ENCODE measurements at regions not wholly inside any gene's neighbourhood (a gene's known extent, or its start where the extent isn't known, plus 50 kb on each side); places are given as distances from the start of the nearest gene placed in this dataset.
A peak's percentile ranks its signal among the peaks of the same experiment; 100 is the strongest.

DNA sequence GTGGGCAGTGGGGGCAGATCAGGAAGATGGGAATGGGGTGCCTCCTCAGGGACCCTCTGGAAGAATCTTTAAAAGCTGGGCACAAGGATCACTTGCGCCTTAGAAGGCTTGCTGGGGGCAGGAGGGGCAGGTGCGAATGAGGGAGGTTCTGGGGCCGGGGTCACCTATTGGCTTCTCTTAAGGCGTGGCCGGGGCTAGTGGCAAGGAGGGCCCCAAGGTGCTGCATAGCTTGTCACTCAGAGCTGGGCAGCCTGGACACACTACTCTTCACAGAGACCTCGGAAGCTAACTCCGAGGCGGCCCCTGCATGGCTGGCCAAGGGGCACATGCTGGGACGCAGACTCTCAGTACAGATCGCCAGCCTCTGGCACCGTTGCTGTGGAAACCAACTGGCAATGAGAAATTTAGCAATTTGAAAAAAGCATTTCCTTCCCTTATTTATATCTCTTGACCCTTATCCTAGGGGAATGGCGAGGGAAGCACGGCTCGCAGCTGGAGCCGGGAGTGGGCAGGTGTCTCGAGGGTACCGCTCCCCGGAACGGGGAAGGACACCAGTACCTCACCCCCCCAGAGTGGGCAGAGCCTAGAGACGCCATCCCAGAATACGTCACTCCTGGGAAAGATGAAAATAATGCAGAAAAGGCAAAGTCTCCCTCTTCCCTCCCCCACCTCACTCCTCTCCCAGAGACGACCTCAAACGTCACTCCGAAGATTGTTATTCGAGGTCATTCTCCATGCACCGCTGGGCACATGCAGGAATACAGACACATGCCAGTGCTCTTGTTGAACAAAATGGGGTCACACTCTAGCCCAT is 188.1 kb downstream of the CTTN start:
- TF ChIP-seq, protein P1, sequence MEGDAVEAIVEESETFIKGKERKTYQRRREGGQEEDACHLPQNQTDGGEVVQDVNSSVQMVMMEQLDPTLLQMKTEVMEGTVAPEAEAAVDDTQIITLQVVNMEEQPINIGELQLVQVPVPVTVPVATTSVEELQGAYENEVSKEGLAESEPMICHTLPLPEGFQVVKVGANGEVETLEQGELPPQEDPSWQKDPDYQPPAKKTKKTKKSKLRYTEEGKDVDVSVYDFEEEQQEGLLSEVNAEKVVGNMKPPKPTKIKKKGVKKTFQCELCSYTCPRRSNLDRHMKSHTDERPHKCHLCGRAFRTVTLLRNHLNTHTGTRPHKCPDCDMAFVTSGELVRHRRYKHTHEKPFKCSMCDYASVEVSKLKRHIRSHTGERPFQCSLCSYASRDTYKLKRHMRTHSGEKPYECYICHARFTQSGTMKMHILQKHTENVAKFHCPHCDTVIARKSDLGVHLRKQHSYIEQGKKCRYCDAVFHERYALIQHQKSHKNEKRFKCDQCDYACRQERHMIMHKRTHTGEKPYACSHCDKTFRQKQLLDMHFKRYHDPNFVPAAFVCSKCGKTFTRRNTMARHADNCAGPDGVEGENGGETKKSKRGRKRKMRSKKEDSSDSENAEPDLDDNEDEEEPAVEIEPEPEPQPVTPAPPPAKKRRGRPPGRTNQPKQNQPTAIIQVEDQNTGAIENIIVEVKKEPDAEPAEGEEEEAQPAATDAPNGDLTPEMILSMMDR (IDR thresholded peaks at IDR 0.05): no peak
- no peak overlapping the region for H3K4me3 Mint-ChIP-seq (ENCODE audit: unreplicated experiment)
- peak; percentile 81 for DNase-seq (ENCODE audit: low spot score)
- H3K36me3 Mint-ChIP-seq (ENCODE audit: low read depth): no peaks in the 10 kb centered on the region
- no peaks in the 10 kb centered on the region for H3K4me1 Mint-ChIP-seq (ENCODE audit: low read depth)
- H3K27me3 Mint-ChIP-seq (ENCODE audit: low read depth): peaks cover 11% of the 10 kb centered on the region
- no peak overlapping the region for H3K27ac Mint-ChIP-seq (ENCODE audit: unreplicated experiment)
- H3K9me3 Mint-ChIP-seq (ENCODE audit: low read depth): peaks cover 7% of the 10 kb centered on the region

DNA sequence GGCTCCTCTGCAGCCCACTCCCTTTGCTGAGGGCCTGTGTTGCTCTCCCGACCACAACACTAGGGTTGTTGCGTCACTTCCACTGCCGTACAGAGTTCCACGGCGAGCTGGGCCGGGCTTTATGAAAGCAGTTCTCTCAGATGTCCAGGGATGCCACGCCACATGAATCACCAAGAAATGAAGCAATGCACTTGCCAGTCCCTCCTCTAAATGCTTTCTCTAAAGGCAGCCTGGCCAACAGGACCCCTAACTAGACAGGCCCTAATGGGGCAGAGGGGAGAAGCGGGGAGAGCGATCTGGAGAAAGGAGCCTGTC is 188.7 kb downstream of the CTTN start:
- Mint-ChIP-seq H3K4me1 (ENCODE audit: low read depth) (no peaks in the 10 kb centered on the region), H3K27me3 (ENCODE audit: low read depth) (peaks cover 10% of the 10 kb centered on the region), H3K27ac (ENCODE audit: unreplicated experiment) (no peak overlapping the region), H3K9me3 (ENCODE audit: low read depth) (peaks cover 7% of the 10 kb centered on the region), H3K4me3 (ENCODE audit: unreplicated experiment) (no peak overlapping the region), H3K36me3 (ENCODE audit: low read depth) (no peaks in the 10 kb centered on the region)
- DNase-seq (ENCODE audit: low spot score): peak; percentile 36
- TF ChIP-seq, protein P1 (IDR thresholded peaks at IDR 0.05): no peak

DNA sequence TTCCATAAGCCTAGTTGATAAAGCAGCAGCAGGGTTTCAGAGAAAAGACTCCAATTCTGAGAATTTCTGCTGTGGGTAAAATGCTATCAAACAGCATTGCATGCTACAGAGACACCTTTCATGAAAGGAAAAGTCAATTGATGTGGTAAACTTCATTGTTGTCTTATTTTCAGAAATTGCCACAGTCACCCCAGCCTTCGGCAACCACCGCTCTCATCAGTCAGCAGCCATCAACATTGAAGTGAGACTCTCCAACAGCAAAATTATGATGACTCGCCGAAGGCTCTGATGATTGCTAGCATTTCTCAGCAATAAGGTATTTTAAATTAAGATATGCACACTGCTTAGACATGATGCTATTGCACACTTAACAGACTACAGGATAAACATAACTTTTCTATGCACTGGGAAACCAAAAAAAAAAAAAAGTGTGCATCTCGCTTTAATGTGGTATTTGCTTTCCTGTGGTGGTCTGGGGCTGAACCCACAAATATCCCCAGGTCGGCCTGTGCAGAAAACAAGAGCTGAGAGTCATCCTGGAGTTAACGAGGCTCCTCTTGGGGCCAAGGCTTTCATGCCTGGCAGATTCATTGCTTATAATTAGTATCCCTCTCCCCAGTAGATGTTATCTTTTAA is 192.1 kb downstream of the CTTN start:
- Mint-ChIP-seq H3K4me1 (ENCODE audit: low read depth) (no peaks in the 10 kb centered on the region), H3K9me3 (ENCODE audit: low read depth) (peaks cover 7% of the 10 kb centered on the region), H3K4me3 (ENCODE audit: unreplicated experiment) (no peak overlapping the region), H3K36me3 (ENCODE audit: low read depth) (no peaks in the 10 kb centered on the region), H3K27me3 (ENCODE audit: low read depth) (peaks cover 6% of the 10 kb centered on the region), H3K27ac (ENCODE audit: unreplicated experiment) (no peak overlapping the region)
- TF ChIP-seq, protein P1 (IDR thresholded peaks at IDR 0.05): no peak
- no peak for DNase-seq (ENCODE audit: low spot score)

DNA sequence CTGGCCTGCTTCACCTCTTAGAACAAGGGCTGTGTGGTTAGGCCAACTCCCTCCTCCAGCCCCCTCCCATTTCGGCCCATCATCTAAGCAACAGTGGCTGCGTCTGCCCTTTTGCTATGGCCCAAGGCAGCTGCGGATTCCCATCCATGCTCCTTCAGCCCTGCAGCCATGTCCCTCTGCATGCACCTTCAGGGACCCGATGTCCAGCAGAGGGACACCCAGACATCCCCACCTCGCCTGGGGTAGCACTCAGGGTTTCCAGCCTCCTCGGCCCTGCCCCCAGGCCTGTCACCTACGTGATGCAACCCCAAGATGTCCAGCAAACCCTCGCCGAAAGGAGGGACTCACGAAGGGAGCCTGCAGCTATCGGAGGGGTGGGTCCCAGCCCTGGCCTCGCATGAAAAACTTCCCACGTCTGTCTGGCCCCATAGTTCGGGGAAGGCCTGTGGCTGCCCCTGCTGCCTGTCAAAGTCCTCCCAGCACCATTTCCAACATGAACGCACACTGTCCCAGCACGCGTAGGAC is 194.4 kb downstream of the CTTN start:
- H3K36me3 Mint-ChIP-seq (ENCODE audit: low read depth): no peaks in the 10 kb centered on the region
- H3K9me3 Mint-ChIP-seq (ENCODE audit: low read depth): peaks cover 7% of the 10 kb centered on the region
- no peaks in the 10 kb centered on the region for H3K4me1 Mint-ChIP-seq (ENCODE audit: low read depth)
- H3K4me3 Mint-ChIP-seq (ENCODE audit: unreplicated experiment): no peak overlapping the region
- DNase-seq (ENCODE audit: low spot score): no peak
- peaks cover 8% of the 10 kb centered on the region for H3K27me3 Mint-ChIP-seq (ENCODE audit: low read depth)
- no peak overlapping the region for H3K27ac Mint-ChIP-seq (ENCODE audit: unreplicated experiment)
- TF ChIP-seq, protein P1 (IDR thresholded peaks at IDR 0.05): no peak

DNA sequence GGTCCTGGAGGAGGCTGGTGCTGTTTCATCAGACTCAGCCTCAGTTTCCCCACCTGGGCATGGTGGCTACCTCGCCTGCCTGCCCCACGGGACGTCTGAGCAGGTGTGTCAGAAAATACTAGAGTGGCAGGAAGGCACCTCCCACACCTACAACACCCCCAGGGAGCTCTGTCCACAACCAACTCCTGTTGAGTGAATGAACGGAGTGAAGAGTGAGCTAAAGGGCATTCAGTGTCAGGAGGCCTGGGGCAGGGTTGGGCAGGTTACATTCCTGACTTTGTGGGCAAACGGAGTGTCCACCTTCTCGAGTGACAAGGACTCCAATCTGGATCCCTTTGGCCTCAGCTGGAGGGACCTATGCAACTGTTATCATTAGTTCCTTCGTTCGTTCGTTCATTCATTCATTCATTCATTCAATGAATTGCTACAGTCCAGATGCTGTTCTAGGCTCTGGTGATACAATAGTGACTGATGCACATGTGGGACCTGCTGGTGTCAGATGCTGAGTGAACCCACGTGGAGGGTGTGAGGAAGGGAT is 195.2 kb downstream of the CTTN start:
- Mint-ChIP-seq H3K9me3 (ENCODE audit: low read depth) (peaks cover 7% of the 10 kb centered on the region), H3K36me3 (ENCODE audit: low read depth) (no peaks in the 10 kb centered on the region), H3K27ac (ENCODE audit: unreplicated experiment) (no peak overlapping the region), H3K4me3 (ENCODE audit: unreplicated experiment) (no peak overlapping the region), H3K27me3 (ENCODE audit: low read depth) (peaks cover 16% of the 10 kb centered on the region), H3K4me1 (ENCODE audit: low read depth) (no peaks in the 10 kb centered on the region)
- TF ChIP-seq, protein P1 (IDR thresholded peaks at IDR 0.05): no peak
- no peak for DNase-seq (ENCODE audit: low spot score)

Data from chondrocyte (in vitro differentiated cells).